Loucy (cell line): ENCODE measurements at regions not wholly inside any gene's neighbourhood (a gene's known extent, or its start where the extent isn't known, plus 50 kb on each side); places are given as distances from the start of the nearest gene placed in this dataset.

ENCODE experiments used
- EZH2phosphoT487 ChIP-seq: fragments of 200-600 bp; IDR thresholded peaks from 2 replicates; pipeline ENCODE4 v1.6.1; 2018; ENCODE audit warnings: antibody characterized with exemption, mild to moderate bottlenecking, moderate library complexity, borderline replicate concordance
- TF ChIP-seq, protein P1 (sequence below): fragments of 200-600 bp; sonication (generic); conservative IDR thresholded peaks from 2 replicates; pipeline ENCODE4 v1.5.1; 2014; ENCODE audit warnings: mild to moderate bottlenecking, antibody characterized with exemption, low read length

DNA sequence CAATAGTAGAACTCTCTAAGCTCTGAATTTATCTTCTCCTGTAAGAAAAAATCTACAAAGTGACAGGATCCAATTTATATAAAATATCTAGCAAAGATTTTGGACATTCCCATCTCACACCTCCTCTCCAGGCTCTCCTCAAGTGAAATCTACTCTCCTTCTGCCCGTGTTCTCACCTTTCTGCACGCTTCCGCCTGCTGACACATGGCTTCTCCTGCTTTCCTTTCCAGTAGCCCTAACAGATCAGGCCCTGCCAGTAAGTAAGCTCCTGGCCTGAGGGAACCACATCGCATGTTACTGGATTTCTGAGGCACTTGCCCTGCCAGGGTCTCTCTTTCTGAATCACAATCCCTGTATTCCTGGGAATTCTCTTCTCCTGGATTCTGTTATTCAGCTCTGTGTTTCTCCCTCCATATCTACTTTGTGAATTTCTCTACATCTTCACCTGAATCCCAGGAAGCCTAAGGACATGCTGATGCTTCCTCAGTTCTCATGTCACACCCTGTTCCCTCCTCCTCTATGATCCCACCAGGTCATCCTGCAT is 53.3 kb upstream of the TOP3B start:
- TF ChIP-seq, protein P1, sequence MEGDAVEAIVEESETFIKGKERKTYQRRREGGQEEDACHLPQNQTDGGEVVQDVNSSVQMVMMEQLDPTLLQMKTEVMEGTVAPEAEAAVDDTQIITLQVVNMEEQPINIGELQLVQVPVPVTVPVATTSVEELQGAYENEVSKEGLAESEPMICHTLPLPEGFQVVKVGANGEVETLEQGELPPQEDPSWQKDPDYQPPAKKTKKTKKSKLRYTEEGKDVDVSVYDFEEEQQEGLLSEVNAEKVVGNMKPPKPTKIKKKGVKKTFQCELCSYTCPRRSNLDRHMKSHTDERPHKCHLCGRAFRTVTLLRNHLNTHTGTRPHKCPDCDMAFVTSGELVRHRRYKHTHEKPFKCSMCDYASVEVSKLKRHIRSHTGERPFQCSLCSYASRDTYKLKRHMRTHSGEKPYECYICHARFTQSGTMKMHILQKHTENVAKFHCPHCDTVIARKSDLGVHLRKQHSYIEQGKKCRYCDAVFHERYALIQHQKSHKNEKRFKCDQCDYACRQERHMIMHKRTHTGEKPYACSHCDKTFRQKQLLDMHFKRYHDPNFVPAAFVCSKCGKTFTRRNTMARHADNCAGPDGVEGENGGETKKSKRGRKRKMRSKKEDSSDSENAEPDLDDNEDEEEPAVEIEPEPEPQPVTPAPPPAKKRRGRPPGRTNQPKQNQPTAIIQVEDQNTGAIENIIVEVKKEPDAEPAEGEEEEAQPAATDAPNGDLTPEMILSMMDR, result no peak
- TF ChIP-seq EZH2phosphoT487, result no peak
